ENCODE measurements at regions not wholly inside any gene's neighbourhood (a gene's known extent, or its start where the extent isn't known, plus 50 kb on each side); places are given as distances from the start of the nearest gene placed in this dataset.

DNA sequence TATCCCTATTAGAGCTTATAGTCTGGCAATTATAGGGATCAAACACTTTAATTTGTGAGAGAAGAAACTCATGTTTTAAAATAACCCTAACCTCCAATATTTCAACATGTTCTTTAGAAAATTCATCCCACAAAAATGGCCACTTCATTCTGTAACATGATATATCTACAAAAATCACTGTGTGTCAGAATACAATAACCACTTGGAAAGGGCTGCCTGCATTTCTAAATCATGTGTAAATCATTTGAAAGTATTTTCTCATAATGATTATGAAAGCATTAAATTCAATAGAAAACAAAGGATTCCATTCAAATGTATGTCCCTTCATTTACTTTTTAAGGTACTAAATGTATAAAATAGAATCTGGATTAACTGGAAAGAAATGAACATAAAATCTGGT is 101.4 kb upstream of the NHSL1 start:
- intact Hi-C loops (cut with DNase I) = no loop called here

DNA sequence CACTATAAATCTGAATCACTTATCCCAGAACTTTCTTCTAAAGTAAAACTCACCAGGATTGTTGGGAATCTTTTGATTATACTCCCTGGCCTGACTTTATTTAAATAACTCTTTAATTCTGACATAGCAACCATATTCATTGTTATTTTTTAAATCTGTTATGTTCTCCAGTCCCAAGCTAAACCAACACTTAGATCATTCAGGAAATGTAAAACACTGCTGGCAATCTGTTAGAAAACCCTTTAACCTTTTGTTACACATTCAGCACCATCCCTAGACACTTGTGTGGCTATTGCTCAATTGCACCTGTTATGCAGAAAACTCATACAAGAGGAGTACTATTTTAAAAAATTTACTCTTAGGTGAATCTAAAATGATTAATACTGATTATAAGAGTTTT is 101.8 kb upstream of the NHSL1 start:
- DNase-seq (ENCODE audit: low spot score) = no peak
- intact Hi-C loops (cut with DNase I) = no loop called here

More for the DNA sequence above, 101.4 kb upstream of the NHSL1 start:
- no peak for DNase-seq (ENCODE audit: low spot score)

DNA sequence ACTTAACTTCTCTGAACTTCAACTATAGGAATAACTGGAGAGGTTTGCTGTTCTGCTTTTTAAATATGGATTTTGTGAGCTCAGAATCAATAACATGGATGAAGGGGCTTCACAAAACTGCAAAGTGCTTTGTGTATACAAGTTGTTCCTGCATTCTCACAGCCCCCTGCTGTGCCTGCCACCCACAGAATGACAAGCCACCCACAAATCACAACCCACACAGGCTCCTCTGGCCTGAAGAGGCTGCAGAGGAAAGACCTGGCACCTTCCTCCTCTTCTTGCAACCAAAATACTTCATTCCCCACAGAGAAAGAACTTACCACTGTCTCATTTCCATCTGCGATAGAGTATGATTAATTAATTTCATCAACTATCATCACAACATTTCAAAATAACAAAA is 106.7 kb upstream of the NHSL1 start:
- intact Hi-C loops (cut with DNase I) = no loop called here
- DNase-seq (ENCODE audit: low spot score) = no peak

DNA sequence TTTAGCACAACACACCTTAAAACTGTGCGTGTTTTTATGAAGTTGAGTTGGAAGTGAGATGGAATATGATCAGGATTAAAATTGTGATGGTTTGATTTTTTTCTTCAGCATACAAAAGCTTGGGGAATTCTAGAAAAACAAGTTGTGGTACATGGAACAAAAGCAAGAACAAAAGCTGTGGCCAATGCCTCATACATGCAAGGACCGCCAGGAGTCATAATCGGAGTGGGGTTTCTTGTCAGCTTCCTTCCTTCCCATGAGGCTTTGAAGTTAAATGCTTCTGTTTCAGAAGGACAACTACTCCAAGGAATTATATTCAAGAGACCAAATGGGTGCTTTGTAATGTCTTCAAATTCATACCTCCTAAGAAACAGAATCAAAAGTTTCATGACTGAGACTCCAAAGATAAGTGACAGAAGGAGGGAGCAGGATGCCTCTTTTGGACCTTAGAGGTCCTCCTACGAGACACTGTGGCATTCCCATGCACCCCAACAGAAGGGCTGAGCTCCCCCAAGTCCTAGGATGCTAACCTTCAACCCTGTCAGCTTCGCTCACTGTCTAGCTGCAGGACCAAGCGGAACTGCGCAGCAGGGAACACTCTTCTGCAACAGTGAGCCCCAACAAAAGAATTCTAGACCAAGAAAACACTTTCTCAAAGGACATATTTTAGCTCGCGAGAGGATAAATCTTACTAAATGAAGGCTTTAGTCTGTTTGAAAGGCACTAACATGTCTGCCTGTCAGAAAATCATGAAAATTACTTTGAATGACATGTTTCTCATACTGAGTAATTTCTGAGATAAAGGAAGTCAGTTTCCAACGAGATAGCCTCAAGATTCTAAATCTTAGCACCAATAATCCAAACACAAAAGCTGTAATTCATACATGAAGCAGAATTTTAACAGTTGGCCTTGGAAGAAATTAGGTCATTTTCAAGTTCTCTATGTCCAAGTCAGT is 108.5 kb upstream of the NHSL1 start:
- no peak for DNase-seq (ENCODE audit: low spot score)
- intact Hi-C loops (cut with DNase I) = no loop called here

DNA sequence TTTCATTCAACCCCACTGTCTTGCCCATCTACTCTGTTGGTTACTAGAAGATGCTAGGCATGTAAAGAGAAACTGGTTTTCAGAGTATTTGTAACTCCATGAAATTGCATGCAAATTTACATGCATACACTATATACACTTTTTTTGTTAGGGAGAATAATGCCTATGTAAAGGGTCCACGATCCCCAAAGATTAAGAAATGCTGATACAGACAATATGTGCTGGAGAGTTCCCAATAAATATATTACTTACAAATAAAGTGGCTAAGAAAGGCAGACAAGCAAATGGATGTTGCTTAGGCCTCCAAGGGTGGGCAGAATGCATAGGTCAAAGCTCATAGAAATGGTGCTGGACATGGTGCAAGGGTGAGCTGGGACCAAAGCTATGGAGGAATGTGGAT is 109.6 kb upstream of the NHSL1 start:
- DNase-seq (ENCODE audit: low spot score) = no peak
- intact Hi-C loops (cut with DNase I) = no loop called here

DNA sequence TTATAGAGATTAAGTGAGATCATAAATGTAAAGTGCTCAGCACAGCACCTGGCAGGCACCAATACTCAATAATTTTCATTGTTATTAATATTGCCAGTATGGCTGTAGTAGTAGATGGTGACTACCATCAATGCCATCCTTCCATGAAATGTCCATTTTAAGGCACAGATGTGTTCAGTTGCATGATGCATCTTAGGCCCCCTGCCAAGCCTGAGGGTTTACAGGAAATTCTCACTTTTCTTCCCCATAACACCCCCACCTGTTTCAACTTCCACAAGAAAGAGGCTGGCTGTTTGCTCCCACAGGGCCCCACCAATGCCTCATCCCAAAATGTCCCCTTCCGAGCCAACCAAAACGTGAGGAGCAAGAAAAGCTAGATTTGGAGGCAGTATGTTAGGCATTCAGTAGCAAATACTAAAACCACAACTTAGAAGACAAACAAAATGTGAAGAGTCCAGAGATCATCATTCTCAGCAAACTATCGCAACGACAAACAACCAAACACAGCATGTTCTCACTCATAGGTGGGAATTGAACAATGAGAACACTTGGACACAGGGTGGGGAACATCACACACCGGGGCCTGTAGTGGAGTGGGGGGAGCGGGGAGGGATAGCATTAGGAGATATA is 110.6 kb upstream of the NHSL1 start:
- DNase-seq (ENCODE audit: low spot score) = no peak
- intact Hi-C loops (cut with DNase I) = no loop called here

DNA sequence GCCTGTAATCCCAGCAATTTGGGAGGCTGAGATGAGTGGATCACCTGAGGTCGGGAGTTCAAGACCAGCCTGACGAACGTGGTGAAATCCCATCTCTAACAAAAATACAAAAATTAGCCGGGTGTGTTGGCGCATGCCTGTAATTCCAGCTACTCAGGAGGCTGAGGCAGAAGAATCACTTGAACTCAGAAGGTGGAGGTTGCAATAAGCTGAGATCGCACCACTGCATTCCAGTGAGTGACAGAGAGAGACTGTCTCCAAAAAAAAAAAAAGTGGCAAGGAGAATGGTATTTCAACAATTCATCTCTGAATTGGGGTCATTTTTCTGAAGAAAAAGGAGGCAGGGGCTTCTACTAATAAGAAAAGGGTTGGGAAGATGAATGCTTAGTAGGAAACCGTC is 111.5 kb upstream of the NHSL1 start:
- intact Hi-C loops (cut with DNase I) = no loop called here

DNA sequence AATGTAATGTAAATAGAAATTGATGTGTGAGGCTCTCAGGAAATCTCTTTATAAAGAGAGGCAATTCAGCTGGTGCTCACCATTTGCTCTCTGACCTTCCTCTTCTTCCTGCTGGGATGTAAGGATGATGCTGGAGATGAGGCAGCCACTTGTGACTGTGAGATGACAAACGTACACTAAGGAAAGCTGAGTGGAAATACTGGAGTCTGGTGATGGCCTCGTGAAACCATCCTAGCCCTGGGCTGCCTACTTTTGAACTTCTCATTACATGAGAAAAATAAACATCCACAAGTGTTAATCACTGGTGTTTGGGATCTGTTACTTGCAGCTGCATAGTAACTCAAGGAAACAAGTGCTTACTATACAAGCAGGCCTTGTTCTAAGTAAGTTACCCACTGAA is 114.9 kb upstream of the NHSL1 start:
- intact Hi-C loops (cut with DNase I) = no loop called here
- DNase-seq (ENCODE audit: low spot score) = no peak

More for the DNA sequence above, 111.5 kb upstream of the NHSL1 start:
- no peak for DNase-seq (ENCODE audit: low spot score)

DNA sequence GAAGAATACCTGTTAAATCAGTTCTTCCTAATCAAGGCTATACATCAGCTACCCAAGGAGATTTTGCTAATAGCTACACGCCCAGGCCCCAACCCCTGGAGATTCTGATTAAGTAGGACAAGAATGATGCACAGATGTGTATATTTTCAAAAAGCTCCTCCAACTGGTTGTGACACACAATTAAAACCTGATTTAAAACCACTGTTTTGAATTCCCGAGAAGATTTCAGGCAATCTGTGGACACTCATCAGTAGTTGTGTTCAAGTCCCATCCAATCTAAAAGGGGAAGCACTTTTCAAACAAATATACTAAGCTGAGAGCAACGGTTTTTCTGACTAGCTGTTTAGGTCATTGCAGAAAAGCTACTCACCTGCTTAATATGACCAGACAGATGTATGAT is 118.9 kb upstream of the NHSL1 start:
- intact Hi-C loops (cut with DNase I) = no loop called here

DNA sequence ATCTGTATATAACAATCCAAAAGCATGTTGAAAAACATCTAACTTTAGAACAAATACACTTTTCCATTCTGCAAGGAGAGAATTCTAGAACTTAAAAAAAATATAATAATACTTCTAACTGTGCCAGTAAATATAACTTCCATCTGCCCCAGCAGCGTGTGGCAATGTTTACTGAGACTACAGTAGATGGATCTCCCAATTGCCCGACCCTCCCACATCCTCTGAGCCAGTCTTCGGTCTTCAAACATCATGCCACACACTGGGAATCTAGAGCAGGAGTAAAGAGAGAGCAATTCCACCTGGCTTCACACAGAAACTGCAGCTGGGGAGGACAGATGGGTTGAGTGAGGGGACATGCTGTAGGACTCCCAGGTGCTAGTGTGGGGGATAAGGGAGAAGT is 121.3 kb upstream of the NHSL1 start:
- DNase-seq (ENCODE audit: low spot score) = no peak
- intact Hi-C loops (cut with DNase I) = no loop called here

More for the DNA sequence above, 118.9 kb upstream of the NHSL1 start:
- no peak for DNase-seq (ENCODE audit: low spot score)

DNA sequence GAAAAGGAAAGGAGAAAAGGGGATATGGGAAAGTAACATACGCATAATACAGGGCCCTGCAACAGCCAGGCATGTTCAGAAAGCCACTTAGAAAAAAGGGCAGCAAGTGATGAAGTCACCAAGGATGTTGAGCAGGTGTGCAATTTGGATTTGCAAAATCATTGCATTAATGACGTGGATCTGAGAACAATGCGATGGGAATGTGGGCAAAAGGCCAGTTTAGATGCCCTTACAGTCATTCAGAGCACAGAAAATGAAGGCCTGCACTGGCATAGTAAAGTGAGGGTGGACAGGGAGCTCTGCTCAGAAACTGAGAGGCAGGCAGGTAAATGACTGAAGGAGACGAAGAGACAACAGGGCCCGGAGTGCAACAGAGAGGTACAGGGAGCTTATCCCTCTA is 123.7 kb upstream of the NHSL1 start:
- intact Hi-C loops (cut with DNase I) = no loop called here
- no peak for DNase-seq (ENCODE audit: low spot score)

DNA sequence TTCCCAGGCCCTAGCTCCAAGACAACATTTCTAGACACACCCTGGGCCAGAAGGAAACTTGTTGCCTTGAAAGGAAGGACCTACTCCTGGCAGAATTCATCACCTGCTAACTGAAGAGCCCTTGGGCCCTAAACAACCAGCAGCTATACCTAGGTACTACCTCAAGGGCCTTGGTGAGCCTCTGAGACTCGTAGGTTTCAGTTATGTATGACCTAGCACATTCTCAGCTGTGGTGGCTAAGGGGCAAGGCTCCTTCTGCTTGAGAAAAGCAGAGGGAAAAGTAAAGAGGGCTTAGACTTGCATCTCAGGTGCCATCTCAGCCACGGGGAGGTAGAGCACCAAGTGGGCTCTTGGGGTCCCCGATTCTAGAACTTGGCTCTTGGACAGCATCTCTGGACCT is 132.3 kb upstream of the NHSL1 start:
- intact Hi-C loops (cut with DNase I) = no loop called here
- no peak for DNase-seq (ENCODE audit: low spot score)

DNA sequence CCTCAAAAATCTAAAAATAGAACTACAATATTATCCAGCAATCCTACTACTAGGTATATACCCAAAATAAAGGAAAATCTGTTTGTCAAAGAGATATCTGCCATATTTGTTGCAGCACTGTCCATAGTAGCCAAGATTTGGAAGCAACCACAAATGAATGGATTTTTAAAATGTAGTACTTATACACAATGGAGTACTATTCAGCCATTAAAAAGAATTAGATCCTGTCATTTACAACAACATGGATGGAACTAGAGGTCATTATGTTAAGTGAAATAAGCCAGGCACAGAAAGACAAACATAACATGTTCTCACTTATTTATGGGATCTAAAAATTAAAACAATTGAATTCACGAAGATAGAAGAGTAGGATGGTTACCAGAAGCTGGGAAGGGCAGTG is 135.7 kb upstream of the CCDC28A start:
- no peak for DNase-seq (ENCODE audit: low spot score)
- intact Hi-C loops (cut with DNase I) = no loop called here

DNA sequence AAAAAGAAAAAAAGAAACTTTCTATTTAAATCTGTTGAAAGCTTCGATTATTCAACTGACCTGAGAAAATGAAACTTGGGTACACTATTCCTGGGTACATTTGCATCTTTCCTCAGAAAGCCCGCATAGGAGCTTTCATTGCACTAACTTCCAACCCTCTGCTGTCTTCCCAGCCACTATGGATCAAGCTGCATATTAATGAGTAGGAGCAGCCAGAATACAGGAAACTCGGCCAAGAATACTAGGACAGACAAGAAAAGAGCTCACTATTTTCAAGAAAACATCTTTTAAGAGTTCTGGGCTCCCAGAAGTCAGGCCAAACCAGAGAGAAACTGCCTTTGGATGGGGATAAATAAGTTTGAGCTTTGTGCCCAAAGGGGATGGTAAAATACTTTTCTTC is 135.0 kb upstream of the CCDC28A start:
- no peak for DNase-seq (ENCODE audit: low spot score)
- intact Hi-C loops (cut with DNase I) = no loop called here

DNA sequence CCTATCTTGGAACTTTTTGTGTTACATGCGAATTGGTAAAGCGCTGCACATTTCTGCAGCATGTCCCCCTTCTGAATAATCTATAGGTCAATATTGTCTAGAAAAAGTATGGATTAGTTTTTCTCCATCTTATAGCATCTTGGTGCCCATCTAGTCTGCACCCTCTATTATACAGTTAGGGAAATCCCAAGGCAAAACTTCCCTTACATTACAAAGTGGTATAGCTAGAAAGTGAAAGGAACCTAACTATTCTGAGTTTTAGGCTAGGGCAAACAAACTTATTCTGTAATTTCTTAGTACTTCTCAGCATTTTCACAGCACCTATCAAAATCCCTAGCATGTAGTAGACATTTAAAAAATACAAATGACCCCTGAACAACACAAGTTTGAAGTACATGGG is 133.5 kb upstream of the CCDC28A start:
- intact Hi-C loops (cut with DNase I) = no loop called here

DNA sequence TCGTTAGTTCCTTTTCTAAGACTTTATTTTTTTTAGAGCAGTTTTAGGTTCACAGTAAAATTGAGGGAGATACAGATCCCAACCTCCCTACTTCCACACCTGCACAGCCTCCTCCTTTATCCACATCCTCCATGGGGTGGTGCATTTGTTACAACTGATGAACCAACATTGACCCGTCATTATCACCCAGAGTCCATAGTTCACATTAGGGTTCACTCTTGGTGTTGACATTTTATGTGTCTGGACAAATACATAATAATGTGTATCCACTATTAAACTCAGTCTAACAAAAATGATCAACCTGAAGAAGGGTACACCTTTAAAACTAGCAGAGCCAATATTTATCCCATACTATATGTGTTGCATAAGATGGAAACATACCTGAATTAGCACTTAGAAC is 130.4 kb upstream of the CCDC28A start:
- intact Hi-C loops (cut with DNase I) = no loop called here
- DNase-seq (ENCODE audit: low spot score) = no peak

More for the DNA sequence above, 133.5 kb upstream of the CCDC28A start:
- no peak for DNase-seq (ENCODE audit: low spot score)

DNA sequence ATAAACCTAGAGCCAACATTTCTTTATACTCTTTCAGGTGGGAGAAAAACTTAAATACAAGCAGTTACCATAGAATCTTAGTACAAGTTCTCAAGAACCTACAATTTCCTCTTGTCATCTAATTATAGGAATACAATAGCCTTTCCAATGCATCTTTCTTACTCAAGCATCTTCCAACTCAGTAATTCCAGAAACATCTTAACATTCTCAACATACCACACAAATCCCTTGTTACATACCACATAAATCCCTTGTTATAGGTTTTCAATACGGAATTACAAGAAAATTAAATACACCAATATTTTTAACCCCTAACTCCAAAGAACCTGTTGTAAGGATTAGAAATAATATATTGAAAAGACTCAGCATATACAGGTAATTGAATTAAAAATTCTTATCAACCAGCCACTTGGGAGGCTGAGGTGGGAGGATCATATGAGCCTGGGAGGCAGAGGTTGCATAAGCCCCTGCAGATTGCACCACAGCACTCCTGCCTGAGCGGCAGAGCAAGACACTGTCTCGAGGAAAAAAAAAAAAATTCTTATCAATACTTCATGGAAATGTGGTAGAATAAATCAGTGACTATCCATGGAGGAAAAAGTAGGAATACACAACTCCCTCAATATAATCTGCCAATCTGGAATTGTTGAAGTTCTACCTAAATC is 127.5 kb upstream of the CCDC28A start:
- intact Hi-C loops (cut with DNase I) = no loop called here
- DNase-seq (ENCODE audit: low spot score) = no peak

DNA sequence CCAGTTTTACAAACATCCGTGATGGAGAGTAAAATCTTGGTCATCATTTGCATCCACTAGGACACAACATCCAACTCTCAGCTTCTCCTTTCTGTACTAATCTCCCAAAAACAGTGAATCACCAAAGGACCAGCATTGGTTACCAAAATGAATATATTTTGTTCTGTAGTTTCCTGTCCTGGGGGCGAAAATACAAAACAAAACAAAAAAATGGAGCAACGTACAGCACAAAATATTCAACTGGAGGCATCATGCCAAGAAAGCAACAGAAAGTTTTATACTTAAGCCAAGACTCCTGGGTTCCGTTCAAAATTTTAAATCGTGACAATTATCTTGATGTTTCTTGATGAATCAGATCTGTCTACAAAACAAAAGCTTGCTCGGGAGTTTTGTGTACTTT is 126.6 kb upstream of the CCDC28A start:
- no peak for DNase-seq (ENCODE audit: low spot score)
- intact Hi-C loops (cut with DNase I) = no loop called here

DNA sequence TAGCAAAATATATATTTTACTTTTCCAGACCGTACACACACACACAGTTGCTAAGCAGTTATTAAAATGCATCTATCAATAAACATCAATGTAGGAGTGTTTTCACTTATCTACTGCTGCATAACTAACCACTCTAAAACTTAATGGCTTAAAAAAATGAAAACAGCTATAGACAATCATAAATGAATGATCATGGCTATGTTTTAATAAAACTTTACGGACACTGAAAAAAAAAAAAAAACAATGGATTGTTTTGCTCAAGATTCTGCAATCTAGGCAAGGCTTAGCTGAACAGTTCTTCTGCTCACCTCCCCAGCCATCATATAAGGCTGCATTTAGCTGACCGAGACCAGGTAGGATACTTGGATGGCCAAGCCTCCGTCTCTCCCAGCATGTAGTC is 125.4 kb upstream of the CCDC28A start:
- intact Hi-C loops (cut with DNase I) = no loop called here
- DNase-seq (ENCODE audit: low spot score) = no peak

DNA sequence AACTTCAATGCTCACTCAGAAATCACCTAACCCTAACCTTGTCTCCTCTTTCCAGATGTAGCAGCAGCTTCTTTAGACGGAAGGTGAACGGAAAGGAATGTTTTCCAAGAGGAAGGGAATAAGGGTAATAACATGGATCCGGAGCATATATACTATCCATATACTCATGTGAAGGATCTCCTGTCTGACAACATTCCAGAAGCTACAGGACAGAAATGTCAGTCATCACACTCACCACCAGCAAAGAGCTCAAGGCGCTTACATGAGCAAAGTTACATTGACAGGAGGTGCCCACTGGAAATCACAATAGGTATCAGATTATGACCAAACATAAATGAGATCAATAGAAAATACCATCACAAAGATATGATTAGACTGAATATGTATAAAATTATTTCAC is 122.1 kb upstream of the CCDC28A start:
- intact Hi-C loops (cut with DNase I) = no loop called here

DNA sequence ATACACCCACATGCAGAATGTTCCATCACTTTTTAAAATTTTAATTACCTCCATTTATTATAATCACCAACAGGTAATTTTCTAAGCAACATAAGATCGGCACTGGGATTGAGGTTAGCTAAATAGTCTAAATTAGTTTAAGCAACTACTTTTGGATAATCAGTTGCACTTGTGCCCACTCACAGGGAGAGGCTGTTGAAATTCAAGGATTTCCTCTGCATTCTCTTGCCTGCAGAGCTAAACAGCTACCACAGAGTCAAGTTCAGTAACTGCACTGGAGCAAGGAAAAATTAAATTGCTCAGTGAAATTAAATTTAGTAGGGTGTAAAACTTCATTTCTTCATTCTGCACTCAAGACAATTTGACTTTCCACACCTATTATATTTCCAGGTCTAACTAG is 120.7 kb upstream of the CCDC28A start:
- intact Hi-C loops (cut with DNase I) = no loop called here

More for the DNA sequence above, 122.1 kb upstream of the CCDC28A start:
- DNase-seq (ENCODE audit: low spot score) = no peak

More for the DNA sequence above, 120.7 kb upstream of the CCDC28A start:
- no peak for DNase-seq (ENCODE audit: low spot score)

All from cardiac septum (tissue), 1 donor.